A549 (cell line): ENCODE measurements at regions not wholly inside any gene's neighbourhood (a gene's known extent, or its start where the extent isn't known, plus 50 kb on each side); places are given as distances from the start of the nearest gene placed in this dataset.

ENCODE experiments used
- ATAC-seq, 2 experiments: fragments of 200-7000 bp in 1 of 2; fragments of >200 bp in 1 of 2; cut with Nextera tagmentation in 1 of 2; cut with Tn5 transposase in 1 of 2; 3 replicates each; pipeline versions ENCODE4 v1.8.0 to v1.9.1; 2018 to 2020; ENCODE audit warnings: mild to moderate bottlenecking in 1 of 2, moderate library complexity in 1 of 2
- CTCF ChIA-PET: fragments of 300-600 bp; sonication (Branson Sonifier 250); formaldehyde crosslinking; extraction: SDS; loops from one replicate; lab custom pipeline; 2021; ENCODE audit warnings: antibody characterized with exemption, inconsistent platforms; lab: Yijun Ruan, JAX
- POLR2A ChIA-PET: fragments of 350-600 bp; formaldehyde crosslinking; extraction: SDS; loops from one replicate; lab custom pipeline; 2021; ENCODE audit warnings: antibody characterized with exemption, inconsistent platforms; lab: Yijun Ruan, JAX
- DNase-seq, 2 experiments: peaks; one replicate each; pipeline versions ENCODE4 v3.0.0 to v3.0.0-alpha.2; 2011 to 2016; ENCODE audit warnings: low read depth in 1 of 2, low spot score in 1 of 2
- FAIRE-seq: peaks from 2 replicates; lab custom pipeline; 2011; peaks lifted over from hg19 to GRCh38; lab: Jason Lieb, UNC
- H3K27ac ChIP-seq, 2 experiments: fragments of >200 bp; sonication (Bioruptor Twin); formaldehyde crosslinking; 3 replicates each; pipeline ENCODE4 v1.5.1; 2016 to 2017
- H3K4me1 ChIP-seq: fragments of >200 bp; sonication (Bioruptor Twin); formaldehyde crosslinking; 3 replicates; pipeline ENCODE4 v1.6.1; 2016
- H3K4me2 ChIP-seq: fragments of >200 bp; sonication (Bioruptor Twin); formaldehyde crosslinking; 3 replicates; pipeline ENCODE4 v1.6.1; 2016
- H3K4me3 ChIP-seq: fragments of >200 bp; sonication (Bioruptor Twin); formaldehyde crosslinking; 3 replicates; pipeline ENCODE4 v1.5.1; 2016
- H3K9me3 ChIP-seq: fragments of >200 bp; sonication (Bioruptor Twin); formaldehyde crosslinking; 3 replicates; pipeline ENCODE4 v1.6.1; 2016
- BCL3 ChIP-seq: fragments of >200 bp; sonication (Bioruptor Twin); formaldehyde crosslinking; IDR thresholded peaks from 3 replicates; pipeline ENCODE4 v1.6.1; 2016
- CEBPB ChIP-seq, 2 experiments: fragments of >200 bp in 1 of 2; sonication (Bioruptor Twin) in 1 of 2; formaldehyde crosslinking in 1 of 2; IDR thresholded peaks; 2 replicates each; pipeline ENCODE4 v1.6.1; 2012 to 2016
- CHD4 ChIP-seq: fragments of 200-600 bp; sonication (generic); IDR thresholded peaks from 2 replicates; pipeline ENCODE4 v1.6.1; 2016; ENCODE audit warnings: antibody characterized with exemption, mild to moderate bottlenecking, borderline replicate concordance
- EHMT2 ChIP-seq: fragments of 200-600 bp; sonication (generic); IDR thresholded peaks from 2 replicates; pipeline ENCODE4 v1.6.1; 2016; ENCODE audit warnings: antibody characterized with exemption, low read depth, mild to moderate bottlenecking, moderate library complexity
- ELK1 ChIP-seq: fragments of 150-350 bp; IDR thresholded peaks from 2 replicates; pipeline ENCODE4 v1.6.1; 2014; ENCODE audit warnings: low read depth, mild to moderate bottlenecking, low read length
- ESRRA ChIP-seq: fragments of 150-350 bp; IDR thresholded peaks from 2 replicates; pipeline ENCODE4 v1.6.1; 2014; ENCODE audit warnings: mild to moderate bottlenecking, low read length, borderline replicate concordance
- FOXS1 ChIP-seq: fragments of 250-450 bp; sonication (Bioruptor Pico); IDR thresholded peaks from 2 replicates; pipeline ENCODE4 v1.5.0; 2020; ENCODE audit warnings: mild to moderate bottlenecking, moderate library complexity
- GATA3 ChIP-seq: IDR thresholded peaks from 2 replicates; pipeline ENCODE4 v1.6.1; 2012; ENCODE audit warnings: borderline replicate concordance
- HDAC2 ChIP-seq: fragments of 200-600 bp; sonication (generic); IDR thresholded peaks from 2 replicates; pipeline ENCODE4 v1.6.1; 2016
- HMGXB4 ChIP-seq: fragments of 250-450 bp; sonication (Bioruptor Pico); IDR thresholded peaks from 2 replicates; pipeline ENCODE4 v1.5.0; 2021; ENCODE audit warnings: mild to moderate bottlenecking, moderate library complexity, borderline replicate concordance
- HOXA7 ChIP-seq: fragments of 250-450 bp; sonication (Bioruptor Pico); IDR thresholded peaks from 2 replicates; pipeline ENCODE4 v1.5.0; 2020; ENCODE audit warnings: mild to moderate bottlenecking, moderate library complexity
- JUN ChIP-seq, 2 experiments: fragments of >200 bp; sonication (Bioruptor Twin); formaldehyde crosslinking; IDR thresholded peaks; 2 replicates in 1 of 2; 3 replicates in 1 of 2; pipeline ENCODE4 v1.6.1; 2016 to 2017
- KDM5A ChIP-seq: fragments of 200-600 bp; sonication (generic); IDR thresholded peaks from 2 replicates; pipeline ENCODE4 v1.6.1; 2016; ENCODE audit warnings: antibody characterized with exemption, mild to moderate bottlenecking
- PHF8 ChIP-seq: fragments of 200-600 bp; sonication (generic); IDR thresholded peaks from 2 replicates; pipeline ENCODE4 v1.6.1; 2016; ENCODE audit warnings: low read depth, mild to moderate bottlenecking, antibody characterized with exemption, moderate library complexity, borderline replicate concordance
- POLR2A ChIP-seq: IDR thresholded peaks from 2 replicates; pipeline ENCODE4 v1.6.1; 2012; ENCODE audit warnings: mild to moderate bottlenecking, low read length
- RAD21 ChIP-seq, 2 experiments: fragments of >200 bp in 1 of 2; sonication (Bioruptor Twin) in 1 of 2; formaldehyde crosslinking in 1 of 2; IDR thresholded peaks in 1 of 2; conservative IDR thresholded peaks in 1 of 2; 2 replicates in 1 of 2; 3 replicates in 1 of 2; pipeline ENCODE4 v1.6.1; 2012 to 2018; ENCODE audit warnings: inconsistent platforms in 1 of 2
- RNF2 ChIP-seq: fragments of 200-600 bp; sonication (generic); IDR thresholded peaks from 2 replicates; pipeline ENCODE4 v1.6.1; 2016; ENCODE audit warnings: low read depth, mild to moderate bottlenecking, antibody characterized with exemption, moderate library complexity, borderline replicate concordance
- SMC3 ChIP-seq: fragments of >200 bp; sonication (Bioruptor Twin); formaldehyde crosslinking; IDR thresholded peaks from 3 replicates; pipeline ENCODE4 v1.6.1; 2018; ENCODE audit warnings: inconsistent platforms
- TP53 ChIP-seq: fragments of 250-450 bp; sonication (Bioruptor Pico); IDR thresholded peaks from 2 replicates; pipeline ENCODE4 v1.5.0; 2021; ENCODE audit warnings: mild to moderate bottlenecking, moderate library complexity
- ZFP36 ChIP-seq: fragments of 450-650 bp; IDR thresholded peaks from 2 replicates; pipeline ENCODE4 v1.6.1; 2014; ENCODE audit warnings: borderline replicate concordance; ENCODE audit not compliant: partially characterized antibody
- WGBS: methylation state at CpG from one replicate; pipeline ENCODE4 v1.1.6; 2017; ENCODE audit errors: missing lambda C conversion rate; 5-methylcytosine and 5-hydroxymethylcytosine counted together

- TF ChIP-seq HMGXB4 (CRISPR knock-in tag) (no peak), EHMT2 (no peak), ESRRA (no peak), HDAC2 (no peak), HOXA7 (CRISPR knock-in tag) (no peak), RAD21 (conservative IDR thresholded peaks at IDR 0.05 in 1 of 2, IDR thresholded peaks at IDR 0.05 in 1 of 2) (no peak), CHD4 (no peak)
- TF ChIP-seq, all 56 proteins: peak for 0
Observed at GRCh38 chr6:117074672-117075071, 190.7 kb upstream of the VGLL2 start (continued).

- H3K4me3 ChIP-seq, result no peak overlapping the region
- WGBS, result 1% methylated on average over 5 of the region's 5 CpGs
- POLR2A ChIA-PET, result no interaction called here
Observed at GRCh38 chr6:117075218-117075617, 190.1 kb upstream of the VGLL2 start.

GRCh38 chr6:117076076-117076475, 189.3 kb upstream of the VGLL2 start:
- no peak for TF ChIP-seq POLR2A
- no peak for TF ChIP-seq ELK1
- no peak for TF ChIP-seq PHF8
- no peak for TF ChIP-seq BCL3
- ChIA-PET POLR2A (no interaction called here), CTCF (no interaction called here)
- Histone ChIP-seq H3K9me3 (no peaks in the 10 kb centered on the region), H3K4me2 (no peak overlapping the region), H3K4me3 (no peak overlapping the region), H3K27ac (no peak overlapping the region), H3K4me1 (no peaks in the 10 kb centered on the region)
- ATAC-seq (no peak), FAIRE-seq (no peak), DNase-seq (no peak)
- WGBS, result 0% methylated on average over 3 of the region's 3 CpGs

More at GRCh38 chr6:117075218-117075617, 190.1 kb upstream of the VGLL2 start:
- H3K4me1 ChIP-seq, result no peaks in the 10 kb centered on the region
- no peak for TF ChIP-seq HOXA7 (CRISPR knock-in tag)
- TF ChIP-seq FOXS1 (CRISPR knock-in tag), result no peak
- TF ChIP-seq SMC3, result no peak
- no peak for TF ChIP-seq CEBPB (IDR thresholded peaks at IDR 0.05)
- TF ChIP-seq GATA3, result no peak
- TF ChIP-seq ZFP36, result no peak
- TF ChIP-seq TP53 (CRISPR knock-in tag), result no peak
- TF ChIP-seq JUN (IDR thresholded peaks at IDR 0.05), result no peak
- TF ChIP-seq, all 56 proteins: peak for 0
- FAIRE-seq (no peak), DNase-seq (no peak), ATAC-seq (no peak)
- Histone ChIP-seq H3K27ac (no peak overlapping the region), H3K4me2 (no peak overlapping the region), H3K9me3 (no peaks in the 10 kb centered on the region)
- CTCF ChIA-PET, result no interaction called here

- Histone ChIP-seq H3K4me2 (no peak overlapping the region), H3K9me3 (no peaks in the 10 kb centered on the region), H3K4me1 (no peaks in the 10 kb centered on the region), H3K27ac (no peak overlapping the region)
- FAIRE-seq, result no peak
- CTCF ChIA-PET, result no interaction called here
- no peak for DNase-seq
- 22% methylated on average over 4 of the region's 4 CpGs for WGBS
- TF ChIP-seq KDM5A (no peak), EHMT2 (no peak), RNF2 (no peak), SMC3 (no peak)
- TF ChIP-seq, all 56 proteins: peak for 0
- POLR2A ChIA-PET, result no interaction called here
- ATAC-seq, result no peak
- H3K4me3 ChIP-seq, result no peak overlapping the region
Observed at GRCh38 chr6:117077300-117077699, 188.1 kb upstream of the VGLL2 start.
